ENCODE measurements at regions not wholly inside any gene's neighbourhood (a gene's known extent, or its start where the extent isn't known, plus 50 kb on each side); places are given as distances from the start of the nearest gene placed in this dataset.

GRCh38 chr1:72704841-72705477 is 422.6 kb upstream of the NEGR1 start:
- DNase-seq (ENCODE audit: low spot score) (no peak), ATAC-seq (ENCODE audit: low read depth) (no peak)
- TF ChIP-seq CTCF (IDR thresholded peaks at IDR 0.05; ENCODE audit: poor library complexity, severe bottlenecking) = no peak
- H3K4me1 ChIP-seq (ENCODE audit: insufficient read depth, poor library complexity, severe bottlenecking) = no peaks in the 10 kb centered on the region
- H3K36me3 ChIP-seq (ENCODE audit: low read depth) = no peaks in the 10 kb centered on the region
- H3K27ac ChIP-seq (ENCODE audit: poor library complexity, severe bottlenecking) = no peak overlapping the region
- no peak overlapping the region for H3K4me3 ChIP-seq (ENCODE audit: severe bottlenecking)
- no peaks in the 10 kb centered on the region for H3K9me3 ChIP-seq (ENCODE audit: severe bottlenecking)
- no peaks in the 10 kb centered on the region for H3K27me3 ChIP-seq (ENCODE audit: insufficient read depth, poor library complexity, severe bottlenecking)

DNA sequence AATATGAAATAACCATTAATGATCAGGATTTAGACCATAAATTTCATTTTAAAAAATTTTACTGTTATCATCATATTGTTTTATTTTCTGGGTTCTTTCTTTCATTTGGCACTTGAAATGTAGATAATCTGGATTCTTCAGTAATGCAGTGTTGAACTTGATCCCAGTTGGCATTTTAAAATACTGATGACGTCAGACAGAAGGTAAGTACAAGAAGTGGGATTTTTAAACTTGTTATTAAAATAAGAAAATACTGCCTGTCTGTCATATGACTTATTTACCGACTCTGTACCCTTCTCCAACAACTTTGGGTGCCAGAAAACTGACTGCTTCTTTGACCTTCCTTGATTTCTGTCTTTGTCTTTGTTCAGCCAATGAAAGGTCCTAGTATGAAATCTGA is 415.1 kb upstream of the NEGR1 start:
- no peaks in the 10 kb centered on the region for H3K36me3 ChIP-seq (ENCODE audit: low read depth)
- H3K4me3 ChIP-seq (ENCODE audit: severe bottlenecking) = no peak overlapping the region
- DNase-seq (ENCODE audit: low spot score) = no peak
- H3K27me3 ChIP-seq (ENCODE audit: insufficient read depth, poor library complexity, severe bottlenecking) = no peaks in the 10 kb centered on the region
- no peak for ATAC-seq (ENCODE audit: low read depth)
- H3K9me3 ChIP-seq (ENCODE audit: severe bottlenecking) = no peaks in the 10 kb centered on the region
- no peak for TF ChIP-seq CTCF (IDR thresholded peaks at IDR 0.05; ENCODE audit: poor library complexity, severe bottlenecking)
- no peaks in the 10 kb centered on the region for H3K4me1 ChIP-seq (ENCODE audit: insufficient read depth, poor library complexity, severe bottlenecking)
- H3K27ac ChIP-seq (ENCODE audit: poor library complexity, severe bottlenecking) = no peak overlapping the region

DNA sequence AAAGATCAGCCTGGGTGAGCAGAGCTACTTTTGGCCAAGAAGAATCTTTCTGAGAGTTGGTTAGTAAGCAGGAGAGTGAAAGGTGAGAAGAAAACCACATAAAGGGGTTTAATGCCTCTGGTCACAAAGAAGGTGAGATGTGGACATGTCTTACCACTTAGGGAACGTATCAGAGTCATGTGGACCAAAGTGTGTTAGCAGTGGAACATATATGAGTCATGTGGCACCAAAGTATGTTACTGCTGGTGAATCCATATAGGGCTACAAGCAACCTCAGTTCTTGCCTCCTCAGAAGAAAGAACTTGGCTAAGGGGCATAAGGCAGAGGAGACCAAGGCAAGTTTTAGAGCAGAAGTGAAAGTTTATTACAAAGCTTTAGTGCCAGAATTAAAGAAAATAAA is 411.6 kb upstream of the NEGR1 start:
- no peaks in the 10 kb centered on the region for H3K4me1 ChIP-seq (ENCODE audit: insufficient read depth, poor library complexity, severe bottlenecking)
- no peak overlapping the region for H3K4me3 ChIP-seq (ENCODE audit: severe bottlenecking)
- no peak overlapping the region for H3K27ac ChIP-seq (ENCODE audit: poor library complexity, severe bottlenecking)
- H3K9me3 ChIP-seq (ENCODE audit: severe bottlenecking) = peaks cover 9% of the 10 kb centered on the region
- H3K27me3 ChIP-seq (ENCODE audit: insufficient read depth, poor library complexity, severe bottlenecking) = no peaks in the 10 kb centered on the region
- no peak for DNase-seq (ENCODE audit: low spot score)
- no peak for TF ChIP-seq CTCF (IDR thresholded peaks at IDR 0.05; ENCODE audit: poor library complexity, severe bottlenecking)
- ATAC-seq (ENCODE audit: low read depth) = no peak
- H3K36me3 ChIP-seq (ENCODE audit: low read depth) = no peaks in the 10 kb centered on the region

GRCh38 chr1:72693376-72693775 is 411.0 kb upstream of the NEGR1 start:
- ATAC-seq (ENCODE audit: low read depth) = no peak
- Histone ChIP-seq H3K36me3 (ENCODE audit: low read depth) (no peaks in the 10 kb centered on the region), H3K9me3 (ENCODE audit: severe bottlenecking) (peaks cover 9% of the 10 kb centered on the region), H3K4me1 (ENCODE audit: insufficient read depth, poor library complexity, severe bottlenecking) (no peaks in the 10 kb centered on the region), H3K27me3 (ENCODE audit: insufficient read depth, poor library complexity, severe bottlenecking) (no peaks in the 10 kb centered on the region), H3K27ac (ENCODE audit: poor library complexity, severe bottlenecking) (no peak overlapping the region), H3K4me3 (ENCODE audit: severe bottlenecking) (no peak overlapping the region)
- TF ChIP-seq CTCF (IDR thresholded peaks at IDR 0.05; ENCODE audit: poor library complexity, severe bottlenecking) = no peak
- DNase-seq (ENCODE audit: low spot score) = no peak

DNA sequence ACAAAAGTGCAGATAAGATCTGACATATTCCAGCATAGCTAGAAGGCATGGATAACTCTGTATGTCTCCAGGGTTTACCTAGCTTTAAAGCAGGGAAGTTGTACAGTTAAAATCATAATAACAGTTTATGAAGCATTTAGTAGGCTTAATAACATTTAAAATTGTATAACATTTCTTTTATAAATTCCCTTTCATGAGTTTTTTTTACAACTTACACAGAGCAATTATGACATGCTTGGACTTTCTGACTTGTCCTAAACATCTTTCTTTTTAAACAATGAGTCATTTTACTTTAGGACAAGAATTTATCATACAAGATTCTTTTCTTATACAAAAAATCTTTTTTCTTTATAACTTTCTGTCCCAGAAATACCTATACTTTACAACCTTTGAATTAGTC is 408.5 kb upstream of the NEGR1 start:
- Histone ChIP-seq H3K27ac (ENCODE audit: poor library complexity, severe bottlenecking) (no peak overlapping the region), H3K4me1 (ENCODE audit: insufficient read depth, poor library complexity, severe bottlenecking) (no peaks in the 10 kb centered on the region), H3K4me3 (ENCODE audit: severe bottlenecking) (no peak overlapping the region), H3K9me3 (ENCODE audit: severe bottlenecking) (peaks cover 9% of the 10 kb centered on the region), H3K36me3 (ENCODE audit: low read depth) (no peaks in the 10 kb centered on the region), H3K27me3 (ENCODE audit: insufficient read depth, poor library complexity, severe bottlenecking) (no peaks in the 10 kb centered on the region)
- no peak for TF ChIP-seq CTCF (IDR thresholded peaks at IDR 0.05; ENCODE audit: poor library complexity, severe bottlenecking)
- ATAC-seq (ENCODE audit: low read depth) (no peak), DNase-seq (ENCODE audit: low spot score) (no peak)

All from RWPE2 (cell line).